ENCODE measurements at regions not wholly inside any gene's neighbourhood (a gene's known extent, or its start where the extent isn't known, plus 50 kb on each side); places are given as distances from the start of the nearest gene placed in this dataset.

- H3K36me3 ChIP-seq (ENCODE audit: control insufficient read depth in 1 of 2, insufficient read depth in 2 of 2, low read length in 2 of 2), result no peaks in the 10 kb centered on the region
- no peaks in the 10 kb centered on the region for H3K9me2 ChIP-seq (ENCODE audit: insufficient read depth)
- H4K20me1 ChIP-seq (ENCODE audit: insufficient read depth), result no peaks in the 10 kb centered on the region
- ATAC-seq (no peak), DNase-seq (ENCODE audit: low read depth, low spot score) (no peak)
- no peak overlapping the region for H3K9ac ChIP-seq (ENCODE audit: low read length)
- no peaks in the 10 kb centered on the region for H3K27me3 ChIP-seq (ENCODE audit: insufficient read depth, low read length)
- ChIA-PET POLR2A (no interaction called here), RAD21 (ENCODE audit: low non-redundant PET in 1 of 2, low total read pairs in 2 of 2, uncharacterized antibody in 2 of 2, unreplicated experiment in 2 of 2) (no interaction called here), CTCF (no interaction called here)
- H3K4me3 ChIP-seq (replicated peaks in 1 of 2; ENCODE audit: low read depth in 1 of 2, low read length in 2 of 2), result no peak overlapping the region
- no peak for TF ChIP-seq FOSL1 (IDR thresholded peaks at IDR 0.05; ENCODE audit: low read depth)
- no peak for TF ChIP-seq SRF (IDR thresholded peaks at IDR 0.05; ENCODE audit: low read depth)
- no peak for TF ChIP-seq ZBTB33 (IDR thresholded peaks at IDR 0.05; ENCODE audit: extremely low read depth, insufficient replicate concordance, low read length)
- no peak for TF ChIP-seq YY1 (IDR thresholded peaks at IDR 0.05; ENCODE audit: extremely low read depth, insufficient replicate concordance, low read depth, low read length)
- no peak for TF ChIP-seq CBX3 (IDR thresholded peaks at IDR 0.05; ENCODE audit: low read depth)
- no peak for TF ChIP-seq ATF3 (IDR thresholded peaks at IDR 0.05)
- TF ChIP-seq JUND (IDR thresholded peaks at IDR 0.05), result no peak
- no peak for TF ChIP-seq CEBPB (IDR thresholded peaks at IDR 0.05; ENCODE audit: low read depth)
- no peak for TF ChIP-seq REST (IDR thresholded peaks at IDR 0.05; ENCODE audit: low read depth)
- no peak for TF ChIP-seq EGR1 (IDR thresholded peaks at IDR 0.05; ENCODE audit: low read depth)
- no peak for TF ChIP-seq EZH2phosphoT487 (IDR thresholded peaks at IDR 0.05; ENCODE audit: borderline replicate concordance)
- TF ChIP-seq SIN3A (IDR thresholded peaks at IDR 0.05; ENCODE audit: low read depth), result no peak
- TF ChIP-seq SP1 (IDR thresholded peaks at IDR 0.05; ENCODE audit: low read depth), result no peak
- no peak for TF ChIP-seq CTCF (IDR thresholded peaks at IDR 0.05 in 2 of 3, conservative IDR thresholded peaks at IDR 0.05 in 1 of 3; ENCODE audit: borderline replicate concordance in 1 of 3, insufficient read depth in 1 of 3, low read depth in 2 of 3, low read length in 2 of 3)
- TF ChIP-seq POLR2AphosphoS5 (IDR thresholded peaks at IDR 0.05; ENCODE audit: low read depth, low read length), result no peak
- no peak for TF ChIP-seq POLR2A (IDR thresholded peaks at IDR 0.05; ENCODE audit: borderline replicate concordance, extremely low read depth, insufficient read depth, insufficient read length)
- TF ChIP-seq ELF1 (IDR thresholded peaks at IDR 0.05; ENCODE audit: borderline replicate concordance, low read depth), result no peak
- TF ChIP-seq ZFX (IDR thresholded peaks at IDR 0.05), result no peak
- TF ChIP-seq TCF7L2 (IDR thresholded peaks at IDR 0.05; ENCODE audit: borderline replicate concordance, extremely low read depth, insufficient read depth, insufficient read length), result no peak
- no peak overlapping the region for H3K4me2 ChIP-seq (ENCODE audit: low read length)
- no peaks in the 10 kb centered on the region for H3K4me1 ChIP-seq (ENCODE audit: control insufficient read depth in 1 of 2, insufficient read depth in 2 of 2, low read length in 2 of 2)
- BruUV-seq (replicated peaks), result no TSS peak
- no peaks in the 10 kb centered on the region for H3K9me3 ChIP-seq (ENCODE audit: control insufficient read depth in 1 of 2, insufficient read depth in 1 of 2, low read depth in 1 of 2, low read length in 2 of 2)
- intact Hi-C loops (cut with micrococcal nuclease), result no loop called here
- H2AFZ ChIP-seq (ENCODE audit: low read depth, low read length, poor library complexity, severe bottlenecking), result no peak overlapping the region
- H3K79me2 ChIP-seq (ENCODE audit: insufficient read depth, low read length), result no peaks in the 10 kb centered on the region
- no peak overlapping the region for H3K27ac ChIP-seq (ENCODE audit: low read depth, low read length)
Observed at GRCh38 chr10:8344756-8345155, 290.3 kb downstream of the GATA3 start.

All from HCT116 (cell line).